ENCODE measurements at regions not wholly inside any gene's neighbourhood (a gene's known extent, or its start where the extent isn't known, plus 50 kb on each side); places are given as distances from the start of the nearest gene placed in this dataset.

DNA sequence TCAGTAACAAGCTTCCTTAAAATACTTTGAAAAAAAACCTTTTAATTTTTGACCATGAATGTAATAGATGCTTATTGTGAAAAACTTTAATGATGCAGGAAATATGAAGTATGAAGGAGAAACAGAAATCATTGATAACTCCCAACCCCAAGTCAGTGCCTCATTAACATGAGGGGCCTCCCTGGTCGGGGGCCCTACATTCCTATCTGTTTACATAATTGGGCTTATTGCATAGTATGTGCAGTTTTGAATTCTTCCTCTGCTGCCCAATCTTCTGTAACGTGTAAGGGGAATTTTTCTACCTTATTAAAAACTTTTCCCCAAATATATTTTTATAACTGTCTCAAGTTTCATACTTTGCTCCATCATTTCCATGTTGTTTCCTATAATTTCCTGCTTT lies 63.0 kb downstream of the SLC25A47 start:
- Histone ChIP-seq H3K27me3 (ENCODE audit: insufficient read depth, low read depth, severe bottlenecking) (no peaks in the 10 kb centered on the region), H3K36me3 (no peaks in the 10 kb centered on the region), H3K4me3 (ENCODE audit: low read depth, low read length) (no peak overlapping the region), H3K27ac (no peak overlapping the region), H3K9me3 (ENCODE audit: severe bottlenecking) (no peaks in the 10 kb centered on the region)
- TF ChIP-seq, protein P1, sequence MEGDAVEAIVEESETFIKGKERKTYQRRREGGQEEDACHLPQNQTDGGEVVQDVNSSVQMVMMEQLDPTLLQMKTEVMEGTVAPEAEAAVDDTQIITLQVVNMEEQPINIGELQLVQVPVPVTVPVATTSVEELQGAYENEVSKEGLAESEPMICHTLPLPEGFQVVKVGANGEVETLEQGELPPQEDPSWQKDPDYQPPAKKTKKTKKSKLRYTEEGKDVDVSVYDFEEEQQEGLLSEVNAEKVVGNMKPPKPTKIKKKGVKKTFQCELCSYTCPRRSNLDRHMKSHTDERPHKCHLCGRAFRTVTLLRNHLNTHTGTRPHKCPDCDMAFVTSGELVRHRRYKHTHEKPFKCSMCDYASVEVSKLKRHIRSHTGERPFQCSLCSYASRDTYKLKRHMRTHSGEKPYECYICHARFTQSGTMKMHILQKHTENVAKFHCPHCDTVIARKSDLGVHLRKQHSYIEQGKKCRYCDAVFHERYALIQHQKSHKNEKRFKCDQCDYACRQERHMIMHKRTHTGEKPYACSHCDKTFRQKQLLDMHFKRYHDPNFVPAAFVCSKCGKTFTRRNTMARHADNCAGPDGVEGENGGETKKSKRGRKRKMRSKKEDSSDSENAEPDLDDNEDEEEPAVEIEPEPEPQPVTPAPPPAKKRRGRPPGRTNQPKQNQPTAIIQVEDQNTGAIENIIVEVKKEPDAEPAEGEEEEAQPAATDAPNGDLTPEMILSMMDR (IDR thresholded peaks at IDR 0.05; ENCODE audit: low read depth, low read length) = no peak
- no peak for DNase-seq

DNA sequence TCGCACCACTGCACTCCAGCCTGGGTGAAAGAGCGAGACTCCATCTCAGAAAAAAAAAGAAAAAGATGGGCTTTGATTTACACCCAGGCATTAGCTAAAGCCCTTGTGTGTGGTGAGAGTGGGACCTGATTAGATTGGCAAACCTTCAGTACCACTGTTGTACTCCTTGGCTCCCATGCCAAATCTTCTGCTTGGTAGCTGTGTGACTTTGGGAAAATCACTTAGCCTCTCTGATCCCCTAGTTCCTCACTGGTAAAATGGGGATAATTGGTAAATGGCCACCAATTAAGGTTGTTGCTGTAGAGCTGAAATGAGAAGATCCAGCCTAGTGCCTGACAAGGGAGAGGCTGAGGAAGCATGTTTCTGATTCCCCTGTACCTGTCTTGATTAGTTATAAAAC lies 63.7 kb downstream of the SLC25A47 start:
- Histone ChIP-seq H3K27me3 (ENCODE audit: insufficient read depth, low read depth, severe bottlenecking) (no peaks in the 10 kb centered on the region), H3K9me3 (ENCODE audit: severe bottlenecking) (no peaks in the 10 kb centered on the region), H3K27ac (no peak overlapping the region)

DNA sequence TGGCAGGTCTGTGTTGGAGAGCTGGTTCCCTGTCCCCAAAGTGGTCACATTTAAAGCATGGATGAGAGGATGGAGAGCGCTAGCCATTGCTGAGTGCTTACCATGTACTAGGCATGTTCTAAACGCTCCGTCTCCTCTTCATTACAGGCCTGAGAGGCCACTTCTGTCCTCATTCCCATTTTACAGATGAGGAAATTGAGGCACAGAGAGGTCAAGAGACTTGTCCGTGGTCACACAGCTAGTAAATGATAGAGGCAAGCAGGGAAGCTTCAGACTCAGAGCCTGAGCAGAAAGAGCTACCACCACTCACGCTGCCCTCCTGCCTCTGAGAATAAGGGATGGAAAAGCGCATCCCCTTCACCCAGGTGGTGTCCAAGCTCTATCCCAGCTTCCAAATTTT lies 64.3 kb downstream of the SLC25A47 start:
- H3K9me3 ChIP-seq (ENCODE audit: severe bottlenecking) = no peaks in the 10 kb centered on the region
- H3K27ac ChIP-seq = no peak overlapping the region
- H3K36me3 ChIP-seq = no peaks in the 10 kb centered on the region
- TF ChIP-seq, protein P1 (IDR thresholded peaks at IDR 0.05; ENCODE audit: low read depth, low read length) = no peak
- no peaks in the 10 kb centered on the region for H3K27me3 ChIP-seq (ENCODE audit: insufficient read depth, low read depth, severe bottlenecking)
- no peak overlapping the region for H3K4me3 ChIP-seq (ENCODE audit: low read depth, low read length)
- DNase-seq = no peak

More for the DNA sequence above, 63.7 kb downstream of the SLC25A47 start:
- TF ChIP-seq, protein P1 (IDR thresholded peaks at IDR 0.05; ENCODE audit: low read depth, low read length) = no peak
- no peak for DNase-seq
- Histone ChIP-seq H3K36me3 (no peaks in the 10 kb centered on the region), H3K4me3 (ENCODE audit: low read depth, low read length) (no peak overlapping the region)

DNA sequence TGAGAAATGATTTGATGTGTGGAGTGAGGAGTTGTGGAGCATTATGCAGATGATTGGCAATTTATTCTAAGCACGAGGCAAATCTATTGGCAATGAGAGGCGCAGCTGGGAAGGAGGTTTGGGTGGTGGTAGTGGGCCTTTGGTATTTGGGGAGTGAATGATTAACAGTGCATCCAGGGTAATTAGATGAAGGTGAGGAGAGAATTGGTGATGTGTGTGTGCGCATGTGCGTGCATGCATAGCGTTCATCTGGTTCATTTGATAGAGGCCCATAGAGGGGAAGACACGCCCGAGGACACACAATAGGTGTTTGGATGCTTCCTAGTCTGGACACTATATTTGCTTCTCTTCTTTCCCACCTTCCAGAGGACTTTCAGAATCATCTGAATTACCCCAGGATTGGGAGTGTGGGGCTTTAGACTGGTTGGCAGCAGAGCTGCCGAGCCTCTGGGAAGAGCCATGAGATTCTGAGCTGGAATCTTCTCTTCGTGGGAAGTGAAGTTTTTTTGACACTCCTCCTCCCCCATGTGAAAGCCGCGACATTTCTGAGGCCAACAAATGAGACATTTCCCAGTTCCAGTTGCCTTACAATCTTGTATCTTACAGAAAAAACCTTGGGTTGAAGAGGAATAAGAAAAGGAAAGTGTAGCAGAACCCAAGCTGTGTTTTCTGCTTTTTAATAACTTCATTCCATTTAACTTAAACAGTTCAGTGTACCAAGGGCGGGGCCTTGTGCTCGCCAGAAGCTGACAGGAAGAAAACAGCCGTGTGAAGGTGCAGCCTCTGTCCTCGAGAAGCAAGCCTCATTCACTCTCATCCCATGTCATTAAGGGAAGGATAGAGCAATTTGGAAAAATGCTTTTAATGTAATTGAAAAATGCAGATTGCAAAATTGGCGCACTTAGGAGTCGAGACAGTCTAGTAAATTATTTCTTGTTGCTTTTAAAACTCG lies 65.2 kb downstream of the SLC25A47 start:
- Histone ChIP-seq H3K36me3 (no peaks in the 10 kb centered on the region), H3K4me3 (ENCODE audit: low read depth, low read length) (no peak overlapping the region), H3K27me3 (ENCODE audit: insufficient read depth, low read depth, severe bottlenecking) (no peaks in the 10 kb centered on the region), H3K9me3 (ENCODE audit: severe bottlenecking) (no peaks in the 10 kb centered on the region), H3K27ac (no peak overlapping the region)
- no peak for DNase-seq
- TF ChIP-seq, protein P1 (IDR thresholded peaks at IDR 0.05; ENCODE audit: low read depth, low read length) = no peak

DNA sequence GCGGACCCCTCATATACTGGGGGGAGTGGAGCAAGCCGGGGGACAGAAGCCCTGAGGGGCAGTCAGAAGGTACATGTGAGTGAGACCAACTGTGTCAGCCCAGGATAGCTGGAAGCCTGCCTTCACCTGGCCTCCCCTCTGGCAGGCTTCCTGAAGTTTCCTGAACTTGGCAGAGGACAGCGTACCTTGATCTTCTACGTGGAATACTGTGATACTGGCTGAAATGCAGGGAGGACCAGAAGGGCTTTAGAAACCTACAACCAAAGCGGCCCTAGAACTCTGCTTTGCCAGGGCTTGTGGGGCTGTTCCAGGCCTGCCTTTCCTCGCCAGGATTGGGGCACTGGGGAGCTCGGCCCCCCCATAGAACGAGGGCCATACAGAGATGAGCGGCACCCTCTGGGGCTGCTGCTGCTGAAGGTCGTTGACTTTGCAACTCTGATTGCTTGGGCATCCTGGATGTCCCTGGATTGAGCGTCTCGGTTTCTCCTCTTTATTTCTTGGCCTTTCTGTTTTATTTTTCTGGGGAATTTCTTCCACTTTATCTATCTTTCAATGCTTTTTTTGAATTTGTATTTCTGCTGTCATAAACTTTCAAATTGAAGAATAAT lies 66.5 kb downstream of the SLC25A47 start:
- TF ChIP-seq, protein P1 (IDR thresholded peaks at IDR 0.05; ENCODE audit: low read depth, low read length) = no peak
- Histone ChIP-seq H3K27ac (no peak overlapping the region), H3K27me3 (ENCODE audit: insufficient read depth, low read depth, severe bottlenecking) (no peaks in the 10 kb centered on the region), H3K9me3 (ENCODE audit: severe bottlenecking) (no peaks in the 10 kb centered on the region), H3K36me3 (no peaks in the 10 kb centered on the region), H3K4me3 (ENCODE audit: low read depth, low read length) (no peak overlapping the region)
- no peak for DNase-seq

Measured in WERI-Rb-1 (cell line).